Prostate gland (tissue), 2 donors: ENCODE measurements at regions not wholly inside any gene's neighbourhood (a gene's known extent, or its start where the extent isn't known, plus 50 kb on each side); places are given as distances from the start of the nearest gene placed in this dataset.

Experiments
- DNase-seq: peaks from one replicate; pipeline ENCODE4 v3.0.0-alpha.2; 2019; ENCODE audit warnings: low spot score
- H3K27ac ChIP-seq, 2 donors: fragments of 200-600 bp; sonication (generic); 2 replicates each; pipeline ENCODE4 v1.5.1; 2017 to 2019
- H3K27me3 ChIP-seq: fragments of 200-600 bp; sonication (generic); replicated peaks from 2 replicates; pipeline ENCODE4 v1.5.1; 2019; ENCODE audit not compliant: insufficient read depth
- H3K36me3 ChIP-seq, 2 donors: fragments of 200-600 bp; sonication (generic); 1 replicate in 1 of 2; 2 replicates in 1 of 2; pipeline versions ENCODE4 v1.5.1 to v1.8.1; 2017 to 2019
- H3K4me1 ChIP-seq: fragments of 200-600 bp; sonication (generic); replicated peaks from 2 replicates; pipeline ENCODE4 v1.5.1; 2019
- H3K4me3 ChIP-seq, 2 donors: fragments of 200-600 bp; sonication (generic); 2 replicates each; pipeline ENCODE4 v1.5.1; 2017 to 2019
- H3K9me3 ChIP-seq: fragments of 200-600 bp; sonication (generic); 2 replicates; pipeline ENCODE4 v1.5.1; 2017
- POLR2A ChIP-seq: fragments of 450-650 bp; IDR thresholded peaks from one replicate; pipeline ENCODE4 v1.6.1; 2016; ENCODE audit warnings: antibody characterized with exemption, mild to moderate bottlenecking
- POLR2AphosphoS5 ChIP-seq: sonication (generic); formaldehyde crosslinking; IDR thresholded peaks from one replicate; pipeline ENCODE4 v1.6.1; 2017; ENCODE audit warnings: antibody characterized with exemption
- WGBS: methylation state at CpG from one replicate; pipeline ENCODE4 v1.1.5; 2018; 5-methylcytosine and 5-hydroxymethylcytosine counted together
- intact Hi-C: fragments of 100-400 bp; cut with DNase I; formaldehyde crosslinking; loops from one replicate; pipeline ENCODE4 v1.14.2; 2022
- TF ChIP-seq, protein P1 (sequence below), 4 experiments: fragments of 200-600 bp in 2 of 4; fragments of 450-650 bp in 2 of 4; sonication (generic) in 2 of 4; IDR thresholded peaks; 1 replicate in 3 of 4; 2 replicates in 1 of 4; pipeline ENCODE4 v1.5.1; 2016 to 2019; ENCODE audit warnings: antibody characterized with exemption in 4 of 4, mild to moderate bottlenecking in 2 of 4, moderate library complexity in 2 of 4

DNA sequence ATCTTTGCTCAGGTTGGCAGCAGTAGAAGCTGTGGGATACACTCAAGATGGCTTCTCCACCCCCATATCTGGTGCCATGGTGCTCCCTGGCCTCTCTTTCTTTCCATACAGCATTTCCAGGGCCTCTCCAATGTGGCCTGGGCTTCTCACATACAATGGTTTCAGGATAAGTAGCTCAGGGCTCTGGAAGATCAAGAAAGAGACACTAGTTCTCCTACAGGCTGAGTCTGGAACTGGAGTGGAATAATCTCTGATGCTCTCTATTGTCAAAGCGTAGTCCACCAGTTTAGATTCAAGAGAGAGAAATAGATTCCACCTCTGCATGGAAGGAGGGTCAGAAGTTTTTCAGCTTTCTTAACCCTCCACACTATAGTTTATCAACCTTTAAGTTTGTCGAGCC, 138.2 kb upstream of the AADAT start:
- intact Hi-C loops = no loop called here
- TF ChIP-seq, protein P1, sequence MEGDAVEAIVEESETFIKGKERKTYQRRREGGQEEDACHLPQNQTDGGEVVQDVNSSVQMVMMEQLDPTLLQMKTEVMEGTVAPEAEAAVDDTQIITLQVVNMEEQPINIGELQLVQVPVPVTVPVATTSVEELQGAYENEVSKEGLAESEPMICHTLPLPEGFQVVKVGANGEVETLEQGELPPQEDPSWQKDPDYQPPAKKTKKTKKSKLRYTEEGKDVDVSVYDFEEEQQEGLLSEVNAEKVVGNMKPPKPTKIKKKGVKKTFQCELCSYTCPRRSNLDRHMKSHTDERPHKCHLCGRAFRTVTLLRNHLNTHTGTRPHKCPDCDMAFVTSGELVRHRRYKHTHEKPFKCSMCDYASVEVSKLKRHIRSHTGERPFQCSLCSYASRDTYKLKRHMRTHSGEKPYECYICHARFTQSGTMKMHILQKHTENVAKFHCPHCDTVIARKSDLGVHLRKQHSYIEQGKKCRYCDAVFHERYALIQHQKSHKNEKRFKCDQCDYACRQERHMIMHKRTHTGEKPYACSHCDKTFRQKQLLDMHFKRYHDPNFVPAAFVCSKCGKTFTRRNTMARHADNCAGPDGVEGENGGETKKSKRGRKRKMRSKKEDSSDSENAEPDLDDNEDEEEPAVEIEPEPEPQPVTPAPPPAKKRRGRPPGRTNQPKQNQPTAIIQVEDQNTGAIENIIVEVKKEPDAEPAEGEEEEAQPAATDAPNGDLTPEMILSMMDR (IDR thresholded peaks at IDR 0.05) = no peak
- no peak for TF ChIP-seq POLR2AphosphoS5
- no peak for TF ChIP-seq POLR2A
- Histone ChIP-seq H3K36me3 (no peaks in the 10 kb centered on the region), H3K9me3 (no peaks in the 10 kb centered on the region), H3K27me3 (peaks cover 2% of the 10 kb centered on the region), H3K4me1 (no peaks in the 10 kb centered on the region), H3K4me3 (no peak overlapping the region), H3K27ac (no peak overlapping the region)
- WGBS = 94% methylated on average over 2 of the region's 2 CpGs
- DNase-seq = no peak

DNA sequence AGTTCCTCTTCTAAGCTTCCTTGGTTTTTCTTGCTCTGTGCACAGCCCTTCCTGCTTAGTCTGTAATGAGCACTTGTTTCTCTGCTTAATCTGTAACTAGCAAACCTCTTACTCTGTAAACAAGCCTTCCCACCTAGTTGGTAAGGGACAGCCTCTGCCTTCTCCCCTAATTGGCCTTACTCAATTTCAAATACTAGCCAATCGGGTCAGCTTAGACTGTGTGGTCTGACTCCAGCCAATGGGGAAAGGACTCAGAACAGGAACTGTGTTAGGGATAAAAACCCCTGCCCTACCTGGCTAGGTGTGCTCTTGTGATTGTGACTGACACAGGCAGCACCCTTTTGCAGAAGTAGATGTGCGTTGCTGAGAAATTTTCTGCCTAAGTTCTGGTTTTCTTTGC, 136.5 kb upstream of the AADAT start:
- Histone ChIP-seq H3K36me3 (no peaks in the 10 kb centered on the region), H3K27ac (no peak overlapping the region), H3K4me1 (no peaks in the 10 kb centered on the region), H3K4me3 (no peak overlapping the region), H3K27me3 (peaks cover 2% of the 10 kb centered on the region), H3K9me3 (no peaks in the 10 kb centered on the region)
- TF ChIP-seq, protein P1 (IDR thresholded peaks at IDR 0.05) = no peak
- no peak for TF ChIP-seq POLR2AphosphoS5
- WGBS = 77% methylated on average over 2 of the region's 2 CpGs
- no peak for DNase-seq
- intact Hi-C loops = no loop called here

DNA sequence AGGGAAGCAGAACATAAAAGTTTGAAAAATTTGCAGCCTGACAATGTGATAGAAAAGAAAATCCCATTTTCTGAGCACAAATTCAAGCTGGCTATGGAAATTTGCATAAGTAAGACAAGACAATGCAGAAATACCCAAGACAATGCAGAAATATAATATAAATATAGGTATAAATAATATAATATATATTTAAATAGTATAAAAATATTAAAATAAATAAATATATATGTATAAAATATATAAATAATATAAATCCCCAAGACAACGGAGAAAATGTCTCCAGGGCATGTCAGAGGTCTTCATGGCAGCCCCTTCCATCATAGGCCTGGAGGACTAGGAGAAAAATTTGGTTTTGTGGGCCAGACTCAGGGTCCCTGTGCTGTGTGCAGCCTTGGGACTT, 125.0 kb upstream of the AADAT start:
- H3K4me3 ChIP-seq = no peak overlapping the region
- 72% methylated on average over 1 of the region's 1 CpG for WGBS
- intact Hi-C loops = no loop called here
- no peaks in the 10 kb centered on the region for H3K36me3 ChIP-seq
- H3K27ac ChIP-seq = no peak overlapping the region
- H3K27me3 ChIP-seq = no peaks in the 10 kb centered on the region
- no peaks in the 10 kb centered on the region for H3K9me3 ChIP-seq
- H3K4me1 ChIP-seq = no peaks in the 10 kb centered on the region
- no peak for DNase-seq
- TF ChIP-seq, protein P1 (IDR thresholded peaks at IDR 0.05) = no peak
- TF ChIP-seq POLR2A = no peak
- no peak for TF ChIP-seq POLR2AphosphoS5

DNA sequence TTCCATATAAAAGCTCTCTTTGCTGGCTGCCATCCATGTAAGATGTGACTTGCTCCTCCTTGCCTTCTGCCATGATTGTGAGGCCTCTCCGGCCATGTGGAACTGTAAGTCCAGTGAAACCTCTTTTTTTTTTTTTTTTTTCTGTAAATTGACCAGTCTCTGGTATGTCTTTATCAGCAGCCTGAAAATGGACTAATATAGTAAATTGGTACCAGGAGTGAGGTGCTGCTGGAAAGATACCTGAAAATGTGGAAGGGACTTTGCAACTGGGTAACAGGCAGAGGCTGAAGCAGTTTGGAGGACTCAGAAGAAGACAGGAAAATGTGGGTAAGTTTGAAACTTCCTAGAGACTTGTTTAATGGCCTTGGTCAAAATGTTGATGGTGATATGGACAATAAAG, 124.3 kb upstream of the AADAT start:
- no peak for TF ChIP-seq POLR2AphosphoS5
- TF ChIP-seq, protein P1 (IDR thresholded peaks at IDR 0.05) = no peak
- no peak for TF ChIP-seq POLR2A
- Histone ChIP-seq H3K4me3 (no peak overlapping the region), H3K36me3 (no peaks in the 10 kb centered on the region), H3K9me3 (no peaks in the 10 kb centered on the region), H3K27ac (no peak overlapping the region), H3K4me1 (no peaks in the 10 kb centered on the region), H3K27me3 (no peaks in the 10 kb centered on the region)
- WGBS = 73% methylated on average over 1 of the region's 1 CpG
- intact Hi-C loops = no loop called here
- no peak for DNase-seq

DNA sequence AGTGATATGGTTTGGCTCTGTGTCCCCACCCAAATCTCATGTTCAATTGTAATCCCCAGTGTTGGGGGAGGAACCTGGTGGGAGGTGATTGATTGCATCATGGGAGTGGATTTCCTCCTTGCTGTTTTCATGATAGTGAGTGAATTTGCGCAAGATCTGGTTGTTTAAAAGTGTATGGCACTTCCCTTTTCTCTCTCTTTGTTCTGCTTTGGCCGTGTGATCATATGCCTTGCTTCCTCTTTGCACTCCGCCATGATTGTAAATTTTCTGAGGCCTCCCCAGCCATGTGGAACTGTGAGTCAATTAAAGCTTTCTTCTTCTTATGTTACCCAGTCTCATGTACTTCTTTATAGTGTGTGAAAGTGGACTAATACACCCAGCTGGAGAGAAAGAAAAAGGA, 113.0 kb upstream of the AADAT start:
- Histone ChIP-seq H3K27me3 (no peaks in the 10 kb centered on the region), H3K9me3 (no peaks in the 10 kb centered on the region), H3K36me3 (no peaks in the 10 kb centered on the region), H3K4me1 (no peaks in the 10 kb centered on the region), H3K4me3 (no peak overlapping the region), H3K27ac (no peak overlapping the region)
- DNase-seq = no peak
- TF ChIP-seq, protein P1 (IDR thresholded peaks at IDR 0.05) = no peak
- no peak for TF ChIP-seq POLR2A
- TF ChIP-seq POLR2AphosphoS5 = no peak
- WGBS = 83% methylated on average over 3 of the region's 3 CpGs
- intact Hi-C loops = no loop called here
